DOHH2 (cell line): ENCODE measurements at regions not wholly inside any gene's neighbourhood (a gene's known extent, or its start where the extent isn't known, plus 50 kb on each side); places are given as distances from the start of the nearest gene placed in this dataset.

Experiments
- CTCF ChIP-seq: fragments of 200-600 bp; sonication (generic); IDR thresholded peaks from one replicate; pipeline ENCODE4 v1.5.1; 2014; ENCODE audit warnings: antibody characterized with exemption, mild to moderate bottlenecking, low read depth, low read length; ENCODE audit not compliant: poor library complexity, severe bottlenecking
- EZH2phosphoT487 ChIP-seq: fragments of 200-600 bp; sonication (generic); IDR thresholded peaks from 2 replicates; pipeline ENCODE4 v1.6.1; 2017; ENCODE audit warnings: borderline replicate concordance, mild to moderate bottlenecking, antibody characterized with exemption, low read length, moderate library complexity, mixed read lengths

GRCh38 chr13:44174769-44175425, 198.7 kb upstream of the SERP2 start:
- TF ChIP-seq CTCF (no peak), EZH2phosphoT487 (no peak)
